Right ventricle myocardium superior (tissue), 1 donor: ENCODE measurements at regions not wholly inside any gene's neighbourhood (a gene's known extent, or its start where the extent isn't known, plus 50 kb on each side); places are given as distances from the start of the nearest gene placed in this dataset.
A peak's percentile ranks its signal among the peaks of the same experiment; 100 is the strongest.

Experiments used
- ATAC-seq: fragments of 200-7000 bp; cut with Tn5 transposase; one replicate; pipeline ENCODE4 v1.9.1; 2020; ENCODE audit warnings: mild to moderate bottlenecking; ENCODE audit not compliant: poor library complexity
- DNase-seq: peaks from one replicate; pipeline ENCODE4 v3.0.0-alpha.2; 2020
- intact Hi-C: fragments of 100-400 bp; cut with DNase I; formaldehyde crosslinking; loops from one replicate; pipeline ENCODE4 v1.11.2; 2022
- donor health status: DM: no; HTN: yes; CAD: no; lungs with severe emphysema.

GRCh38 chr14:65259000-65259399 is 153.5 kb upstream of the FUT8 start:
- DNase-seq (no peak), ATAC-seq (no peak)
- intact Hi-C loops: no loop called here

- intact Hi-C loops: no loop called here
- ATAC-seq (no peak), DNase-seq (no peak)
Observed at GRCh38 chr14:65260786-65261185, 151.7 kb upstream of the FUT8 start.

GRCh38 chr14:65261425-65261920 is 151.1 kb upstream of the FUT8 start:
- ATAC-seq: no peak
- DNase-seq: no peak
- intact Hi-C loops: no loop called here

- no peak for ATAC-seq
- intact Hi-C loops: no loop called here
Observed at GRCh38 chr14:65261946-65262345, 150.6 kb upstream of the FUT8 start.

GRCh38 chr14:65263177-65263788 is 149.2 kb upstream of the FUT8 start:
- DNase-seq (no peak), ATAC-seq (no peak)
- intact Hi-C loops: no loop called here

More at GRCh38 chr14:65261946-65262345, 150.6 kb upstream of the FUT8 start:
- DNase-seq: no peak

GRCh38 chr14:65267856-65268255 is 144.7 kb upstream of the FUT8 start:
- intact Hi-C loops: no loop called here
- ATAC-seq (no peak), DNase-seq (no peak)

- DNase-seq (no peak), ATAC-seq (no peak)
- intact Hi-C loops: no loop called here
Observed at GRCh38 chr14:65268594-65268993, 143.9 kb upstream of the FUT8 start.

GRCh38 chr14:65269732-65270131 is 142.8 kb upstream of the FUT8 start:
- intact Hi-C loops: no loop called here
- DNase-seq: no peak
- ATAC-seq: no peak

GRCh38 chr14:65277027-65277426 is 135.5 kb upstream of the FUT8 start:
- no peak for ATAC-seq
- intact Hi-C loops: no loop called here
- DNase-seq: no peak

GRCh38 chr14:65277580-65278270 is 134.8 kb upstream of the FUT8 start:
- intact Hi-C loops: no loop called here
- ATAC-seq (no peak), DNase-seq (no peak)

- ATAC-seq (no peak), DNase-seq (no peak)
- intact Hi-C loops: no loop called here
Observed at GRCh38 chr14:65278589-65278988, 133.9 kb upstream of the FUT8 start.

GRCh38 chr14:65279510-65279909 is 133.0 kb upstream of the FUT8 start:
- intact Hi-C loops: no loop called here
- DNase-seq (no peak), ATAC-seq (no peak)

- no peak for DNase-seq
- intact Hi-C loops: no loop called here
- no peak for ATAC-seq
Observed at GRCh38 chr14:65279958-65280357, 132.6 kb upstream of the FUT8 start.

- intact Hi-C loops: no loop called here
- DNase-seq (no peak), ATAC-seq (no peak)
Observed at GRCh38 chr14:65280653-65281052, 131.9 kb upstream of the FUT8 start.

- DNase-seq: no peak
- intact Hi-C loops: no loop called here
- ATAC-seq: peak; percentile 27
Observed at GRCh38 chr14:65281991-65282895, 130.3 kb upstream of the FUT8 start.

- ATAC-seq: no peak
Observed at GRCh38 chr14:65282896-65283253, 129.7 kb upstream of the FUT8 start.

GRCh38 chr14:65286443-65286842 is 126.1 kb upstream of the FUT8 start:
- intact Hi-C loops: no loop called here
- DNase-seq (no peak), ATAC-seq (no peak)

More at GRCh38 chr14:65282896-65283253, 129.7 kb upstream of the FUT8 start:
- intact Hi-C loops: no loop called here
- DNase-seq: no peak

GRCh38 chr14:65287264-65288131 is 125.0 kb upstream of the FUT8 start:
- intact Hi-C loops: no loop called here
- ATAC-seq (no peak), DNase-seq (no peak)

- ATAC-seq (no peak), DNase-seq (no peak)
- intact Hi-C loops: no loop called here
Observed at GRCh38 chr14:65290830-65291229, 121.7 kb upstream of the FUT8 start.
